PC-9 (cell line): ENCODE measurements at regions not wholly inside any gene's neighbourhood (a gene's known extent, or its start where the extent isn't known, plus 50 kb on each side); places are given as distances from the start of the nearest gene placed in this dataset.
"Not testable (repeated sequence)": the region's sequence is repeated elsewhere in the genome, so short reads cannot be mapped to it uniquely, and the experiment has no call there.

Experiments
- EZH2 ChIP-seq: fragments of 200-600 bp; sonication (generic); IDR thresholded peaks from 2 replicates; pipeline ENCODE4 v1.8.0; 2017; ENCODE audit warnings: antibody characterized with exemption, low read depth
- TF ChIP-seq, protein P1 (sequence below): fragments of 200-600 bp; sonication (generic); conservative IDR thresholded peaks from 2 replicates; pipeline ENCODE4 v1.6.1; 2017; ENCODE audit warnings: mixed run types, antibody characterized with exemption, mild to moderate bottlenecking, moderate library complexity

GRCh38 chr6:84291033-84291432 lies 63.6 kb upstream of the CEP162 start:
- TF ChIP-seq, protein P1, sequence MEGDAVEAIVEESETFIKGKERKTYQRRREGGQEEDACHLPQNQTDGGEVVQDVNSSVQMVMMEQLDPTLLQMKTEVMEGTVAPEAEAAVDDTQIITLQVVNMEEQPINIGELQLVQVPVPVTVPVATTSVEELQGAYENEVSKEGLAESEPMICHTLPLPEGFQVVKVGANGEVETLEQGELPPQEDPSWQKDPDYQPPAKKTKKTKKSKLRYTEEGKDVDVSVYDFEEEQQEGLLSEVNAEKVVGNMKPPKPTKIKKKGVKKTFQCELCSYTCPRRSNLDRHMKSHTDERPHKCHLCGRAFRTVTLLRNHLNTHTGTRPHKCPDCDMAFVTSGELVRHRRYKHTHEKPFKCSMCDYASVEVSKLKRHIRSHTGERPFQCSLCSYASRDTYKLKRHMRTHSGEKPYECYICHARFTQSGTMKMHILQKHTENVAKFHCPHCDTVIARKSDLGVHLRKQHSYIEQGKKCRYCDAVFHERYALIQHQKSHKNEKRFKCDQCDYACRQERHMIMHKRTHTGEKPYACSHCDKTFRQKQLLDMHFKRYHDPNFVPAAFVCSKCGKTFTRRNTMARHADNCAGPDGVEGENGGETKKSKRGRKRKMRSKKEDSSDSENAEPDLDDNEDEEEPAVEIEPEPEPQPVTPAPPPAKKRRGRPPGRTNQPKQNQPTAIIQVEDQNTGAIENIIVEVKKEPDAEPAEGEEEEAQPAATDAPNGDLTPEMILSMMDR = not testable (repeated sequence)
- not testable (repeated sequence) for TF ChIP-seq EZH2
